SK-N-SH treated with all-trans-retinoic acid at 6 μM for 48 hours (cell line): ENCODE measurements at regions not wholly inside any gene's neighbourhood (a gene's known extent, or its start where the extent isn't known, plus 50 kb on each side); places are given as distances from the start of the nearest gene placed in this dataset.

ENCODE experiments used
- ATAC-seq: fragments of 200-7000 bp; cut with Tn5 transposase; 3 replicates; pipeline ENCODE4 v1.9.1; 2020; ENCODE audit warnings: mild to moderate bottlenecking, moderate library complexity
- ARNTL ChIP-seq: fragments of 450-650 bp; formaldehyde crosslinking; IDR thresholded peaks from 2 replicates; pipeline ENCODE4 v1.5.0; 2020; ENCODE audit warnings: low read depth, mild to moderate bottlenecking, moderate library complexity, borderline replicate concordance
- CSDC2 ChIP-seq: fragments of 250-450 bp; sonication (Bioruptor Pico); IDR thresholded peaks from 2 replicates; pipeline ENCODE4 v1.5.0; 2020; ENCODE audit warnings: mild to moderate bottlenecking, moderate library complexity
- ESRRG ChIP-seq: fragments of 250-450 bp; sonication (Bioruptor Pico); IDR thresholded peaks from 2 replicates; pipeline ENCODE4 v1.6.1; 2021; ENCODE audit warnings: mild to moderate bottlenecking
- OSR1 ChIP-seq: fragments of 250-450 bp; sonication (Bioruptor Pico); IDR thresholded peaks from 2 replicates; pipeline ENCODE4 v1.8.0; 2022; ENCODE audit warnings: moderate library complexity, mild to moderate bottlenecking, inconsistent platforms
- RARB ChIP-seq: fragments of 250-450 bp; sonication (Bioruptor Pico); IDR thresholded peaks from 2 replicates; pipeline ENCODE4 v1.8.0; 2021; ENCODE audit warnings: mild to moderate bottlenecking, moderate library complexity
- SNAI2 ChIP-seq: fragments of 250-450 bp; sonication (Bioruptor Pico); IDR thresholded peaks from 2 replicates; pipeline ENCODE4 v1.5.0; 2020; ENCODE audit warnings: mild to moderate bottlenecking, moderate library complexity
- ZC3H10 ChIP-seq: fragments of 250-450 bp; sonication (Bioruptor Pico); IDR thresholded peaks from 2 replicates; pipeline ENCODE4 v1.5.1; 2021; ENCODE audit warnings: mild to moderate bottlenecking, moderate library complexity
- ZFP30 ChIP-seq: fragments of 450-650 bp; formaldehyde crosslinking; IDR thresholded peaks from 2 replicates; pipeline ENCODE4 v1.5.0; 2022; ENCODE audit warnings: mild to moderate bottlenecking, moderate library complexity
- ZNF565 ChIP-seq: fragments of 450-650 bp; formaldehyde crosslinking; conservative IDR thresholded peaks from 2 replicates; pipeline ENCODE4 v1.5.0; 2020; ENCODE audit warnings: low read depth, mild to moderate bottlenecking, moderate library complexity
- ZNF8 ChIP-seq: fragments of 450-650 bp; formaldehyde crosslinking; IDR thresholded peaks from 2 replicates; pipeline ENCODE4 v1.5.0; 2020; ENCODE audit warnings: mild to moderate bottlenecking, moderate library complexity
- TF ChIP-seq, protein P1 (sequence below): fragments of 250-450 bp; sonication (Bioruptor Pico); IDR thresholded peaks from 2 replicates; pipeline ENCODE4 v1.8.0; 2020; ENCODE audit warnings: mild to moderate bottlenecking, moderate library complexity, borderline replicate concordance
- TF ChIP-seq, protein P2 (sequence below): fragments of 250-450 bp; sonication (Bioruptor Pico); IDR thresholded peaks from 2 replicates; pipeline ENCODE4 v1.8.0; 2021; ENCODE audit warnings: low read depth, mild to moderate bottlenecking, moderate library complexity, borderline replicate concordance
- TF ChIP-seq, protein P3 (sequence below): fragments of 250-450 bp; sonication (Bioruptor Pico); IDR thresholded peaks from 2 replicates; pipeline ENCODE4 v1.5.1; 2021; ENCODE audit warnings: mild to moderate bottlenecking, moderate library complexity
- TF ChIP-seq, protein P4 (sequence below): fragments of 250-450 bp; sonication (Bioruptor Pico); IDR thresholded peaks from 2 replicates; pipeline ENCODE4 v1.5.1; 2020; ENCODE audit warnings: low read depth, mild to moderate bottlenecking, moderate library complexity

DNA sequence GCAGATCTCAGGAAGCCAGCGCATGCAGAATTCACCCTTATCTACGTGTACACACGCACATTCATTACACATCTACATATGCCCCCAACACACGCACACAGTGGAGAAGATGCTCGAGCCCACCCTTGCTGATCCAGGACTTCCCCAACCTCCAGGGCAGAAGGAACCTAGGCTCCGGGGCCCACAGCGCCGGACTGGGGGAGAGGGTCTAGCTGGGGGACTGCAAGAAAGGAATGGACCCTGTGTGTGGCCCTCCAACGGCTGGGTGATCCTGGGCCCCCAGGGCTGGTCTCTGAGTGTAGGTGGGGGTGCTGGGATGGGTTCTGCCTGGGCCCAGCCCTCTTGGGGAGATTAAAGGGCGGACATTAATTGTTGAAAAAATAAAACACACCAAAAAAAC is 128.1 kb upstream of the C14orf180 start (continued):
- TF ChIP-seq, protein P1, sequence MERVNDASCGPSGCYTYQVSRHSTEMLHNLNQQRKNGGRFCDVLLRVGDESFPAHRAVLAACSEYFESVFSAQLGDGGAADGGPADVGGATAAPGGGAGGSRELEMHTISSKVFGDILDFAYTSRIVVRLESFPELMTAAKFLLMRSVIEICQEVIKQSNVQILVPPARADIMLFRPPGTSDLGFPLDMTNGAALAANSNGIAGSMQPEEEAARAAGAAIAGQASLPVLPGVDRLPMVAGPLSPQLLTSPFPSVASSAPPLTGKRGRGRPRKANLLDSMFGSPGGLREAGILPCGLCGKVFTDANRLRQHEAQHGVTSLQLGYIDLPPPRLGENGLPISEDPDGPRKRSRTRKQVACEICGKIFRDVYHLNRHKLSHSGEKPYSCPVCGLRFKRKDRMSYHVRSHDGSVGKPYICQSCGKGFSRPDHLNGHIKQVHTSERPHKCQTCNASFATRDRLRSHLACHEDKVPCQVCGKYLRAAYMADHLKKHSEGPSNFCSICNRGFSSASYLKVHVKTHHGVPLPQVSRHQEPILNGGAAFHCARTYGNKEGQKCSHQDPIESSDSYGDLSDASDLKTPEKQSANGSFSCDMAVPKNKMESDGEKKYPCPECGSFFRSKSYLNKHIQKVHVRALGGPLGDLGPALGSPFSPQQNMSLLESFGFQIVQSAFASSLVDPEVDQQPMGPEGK (CRISPR knock-in tag): no peak
- no peak for TF ChIP-seq SNAI2 (CRISPR knock-in tag)

DNA sequence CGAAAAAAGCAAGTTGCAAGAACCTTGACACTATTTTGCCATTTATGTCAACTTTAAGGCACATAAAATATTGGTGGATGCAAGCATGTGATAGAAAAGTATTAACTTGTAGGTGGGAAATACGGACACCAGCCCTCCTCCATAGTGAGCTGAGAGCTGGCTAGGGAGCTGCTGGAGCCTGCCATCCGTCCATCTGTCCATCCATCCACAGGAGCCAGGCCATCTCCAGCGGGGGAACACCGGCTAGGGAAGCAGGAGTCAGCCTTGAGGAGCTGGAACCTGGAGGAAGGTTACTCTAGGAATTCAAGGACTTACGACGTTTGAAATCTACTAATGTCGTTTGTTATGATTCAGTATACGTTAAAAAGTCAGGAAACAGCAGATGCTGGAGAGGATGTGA is 120.7 kb upstream of the C14orf180 start:
- ATAC-seq: no peak
- TF ChIP-seq ZFP30 (CRISPR knock-in tag) (no peak), SNAI2 (CRISPR knock-in tag) (no peak), CSDC2 (CRISPR knock-in tag) (no peak), ZNF565 (CRISPR knock-in tag) (no peak), ZC3H10 (CRISPR knock-in tag) (no peak), ZNF8 (CRISPR knock-in tag) (no peak), ESRRG (no peak), ARNTL (CRISPR knock-in tag) (no peak), RARB (CRISPR knock-in tag) (no peak), OSR1 (CRISPR knock-in tag) (no peak)
- TF ChIP-seq, protein P2, sequence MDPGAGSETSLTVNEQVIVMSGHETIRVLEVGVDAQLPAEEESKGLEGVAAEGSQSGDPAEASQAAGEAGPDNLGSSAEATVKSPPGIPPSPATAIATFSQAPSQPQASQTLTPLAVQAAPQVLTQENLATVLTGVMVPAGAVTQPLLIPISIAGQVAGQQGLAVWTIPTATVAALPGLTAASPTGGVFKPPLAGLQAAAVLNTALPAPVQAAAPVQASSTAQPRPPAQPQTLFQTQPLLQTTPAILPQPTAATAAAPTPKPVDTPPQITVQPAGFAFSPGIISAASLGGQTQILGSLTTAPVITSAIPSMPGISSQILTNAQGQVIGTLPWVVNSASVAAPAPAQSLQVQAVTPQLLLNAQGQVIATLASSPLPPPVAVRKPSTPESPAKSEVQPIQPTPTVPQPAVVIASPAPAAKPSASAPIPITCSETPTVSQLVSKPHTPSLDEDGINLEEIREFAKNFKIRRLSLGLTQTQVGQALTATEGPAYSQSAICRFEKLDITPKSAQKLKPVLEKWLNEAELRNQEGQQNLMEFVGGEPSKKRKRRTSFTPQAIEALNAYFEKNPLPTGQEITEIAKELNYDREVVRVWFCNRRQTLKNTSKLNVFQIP (CRISPR knock-in tag): no peak
- TF ChIP-seq, protein P3, sequence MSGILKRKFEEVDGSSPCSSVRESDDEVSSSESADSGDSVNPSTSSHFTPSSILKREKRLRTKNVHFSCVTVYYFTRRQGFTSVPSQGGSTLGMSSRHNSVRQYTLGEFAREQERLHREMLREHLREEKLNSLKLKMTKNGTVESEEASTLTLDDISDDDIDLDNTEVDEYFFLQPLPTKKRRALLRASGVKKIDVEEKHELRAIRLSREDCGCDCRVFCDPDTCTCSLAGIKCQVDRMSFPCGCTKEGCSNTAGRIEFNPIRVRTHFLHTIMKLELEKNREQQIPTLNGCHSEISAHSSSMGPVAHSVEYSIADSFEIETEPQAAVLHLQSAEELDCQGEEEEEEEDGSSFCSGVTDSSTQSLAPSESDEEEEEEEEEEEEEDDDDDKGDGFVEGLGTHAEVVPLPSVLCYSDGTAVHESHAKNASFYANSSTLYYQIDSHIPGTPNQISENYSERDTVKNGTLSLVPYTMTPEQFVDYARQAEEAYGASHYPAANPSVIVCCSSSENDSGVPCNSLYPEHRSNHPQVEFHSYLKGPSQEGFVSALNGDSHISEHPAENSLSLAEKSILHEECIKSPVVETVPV (CRISPR knock-in tag): no peak
- TF ChIP-seq, protein P4, sequence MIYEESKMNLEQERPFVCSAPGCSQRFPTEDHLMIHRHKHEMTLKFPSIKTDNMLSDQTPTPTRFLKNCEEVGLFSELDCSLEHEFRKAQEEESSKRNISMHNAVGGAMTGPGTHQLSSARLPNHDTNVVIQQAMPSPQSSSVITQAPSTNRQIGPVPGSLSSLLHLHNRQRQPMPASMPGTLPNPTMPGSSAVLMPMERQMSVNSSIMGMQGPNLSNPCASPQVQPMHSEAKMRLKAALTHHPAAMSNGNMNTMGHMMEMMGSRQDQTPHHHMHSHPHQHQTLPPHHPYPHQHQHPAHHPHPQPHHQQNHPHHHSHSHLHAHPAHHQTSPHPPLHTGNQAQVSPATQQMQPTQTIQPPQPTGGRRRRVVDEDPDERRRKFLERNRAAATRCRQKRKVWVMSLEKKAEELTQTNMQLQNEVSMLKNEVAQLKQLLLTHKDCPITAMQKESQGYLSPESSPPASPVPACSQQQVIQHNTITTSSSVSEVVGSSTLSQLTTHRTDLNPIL (CRISPR knock-in tag): no peak
- TF ChIP-seq, protein P1 (CRISPR knock-in tag): no peak

DNA sequence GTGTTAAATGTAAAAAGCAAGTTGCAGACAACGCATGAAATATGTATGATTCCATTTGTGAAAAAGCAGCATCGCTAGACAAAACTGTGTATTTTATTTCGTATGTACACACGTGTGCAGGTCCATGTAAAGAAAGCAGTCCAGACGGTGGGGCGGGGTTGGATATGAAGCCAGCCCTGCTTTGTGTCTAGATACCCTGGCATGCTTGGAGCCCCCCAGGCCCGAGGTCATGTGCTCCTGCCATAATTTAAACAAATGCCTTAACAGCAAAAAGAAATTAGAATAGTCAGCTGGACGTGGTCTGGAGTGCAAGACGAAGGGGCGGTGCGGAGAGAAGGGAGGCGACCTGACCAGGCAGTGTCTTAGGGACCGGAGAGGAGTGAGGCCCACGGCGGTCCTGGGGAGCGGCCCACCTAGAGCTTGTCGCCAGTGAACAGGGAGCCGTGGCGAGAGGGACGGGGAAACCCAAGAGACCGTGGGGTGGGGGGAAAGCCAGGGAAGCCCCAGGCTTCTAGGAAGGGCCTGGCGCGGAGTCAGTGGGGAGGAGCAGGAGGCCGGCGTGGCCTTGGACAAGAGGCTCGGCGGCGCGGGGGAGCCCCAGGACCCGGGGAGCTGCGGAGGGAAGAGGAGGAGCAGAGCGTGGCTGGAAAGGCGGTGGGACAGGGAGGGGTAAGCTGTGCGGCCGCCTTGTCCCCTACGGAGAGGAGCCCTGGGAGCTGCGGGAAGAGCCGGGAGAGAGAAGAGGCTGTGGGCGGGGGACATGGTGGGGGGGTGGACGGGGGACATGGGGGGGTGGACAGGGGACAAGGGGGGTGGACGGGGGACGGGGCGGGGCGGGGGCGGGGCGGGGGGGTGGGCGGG is 118.5 kb upstream of the C14orf180 start:
- ATAC-seq: no peak
- no peak for TF ChIP-seq CSDC2 (CRISPR knock-in tag)
- TF ChIP-seq, protein P1 (CRISPR knock-in tag): no peak
- TF ChIP-seq, protein P2 (CRISPR knock-in tag): no peak
